ENCODE measurements at regions not wholly inside any gene's neighbourhood (a gene's known extent, or its start where the extent isn't known, plus 50 kb on each side); places are given as distances from the start of the nearest gene placed in this dataset.
"Not testable (repeated sequence)": the region's sequence is repeated elsewhere in the genome, so short reads cannot be mapped to it uniquely, and the experiment has no call there.

DNA sequence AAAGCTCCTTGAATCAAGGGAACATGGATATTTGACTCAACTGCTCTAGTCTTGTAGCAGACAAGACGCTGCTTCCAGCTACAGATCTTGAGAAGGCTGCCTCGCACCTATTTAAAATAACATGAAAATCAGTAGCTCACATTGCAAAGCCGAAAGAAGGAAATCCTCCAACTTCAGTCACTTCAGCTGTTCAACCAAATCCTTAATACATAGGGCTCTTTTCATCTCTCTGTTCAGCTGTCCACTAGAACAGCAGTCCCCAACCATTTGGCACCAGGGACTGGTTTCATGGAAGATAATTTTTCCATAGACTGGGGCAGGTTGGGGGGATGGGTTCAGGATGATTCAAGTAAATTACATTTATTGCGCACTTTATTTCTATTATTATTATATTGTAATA, 1116.0 kb upstream of the TMEM132C start:
- no peak overlapping the region for H3K27ac ChIP-seq (ENCODE audit: low read depth in 2 of 2, low read length in 2 of 2)
- H3K4me1 ChIP-seq (ENCODE audit: control insufficient read depth in 2 of 3, insufficient read depth in 2 of 3, low read depth in 1 of 3, low read length in 3 of 3): peaks cover 0 to 3% (median 0%) of the 10 kb centered on the region in 3 donors
- H3K36me3 ChIP-seq (ENCODE audit: control insufficient read depth in 2 of 3, insufficient read depth in 3 of 3, low read length in 3 of 3): no peaks in the 10 kb centered on the region
- DNase-seq: no peak
- H3K9me3 ChIP-seq (ENCODE audit: control insufficient read depth in 2 of 3, insufficient read depth in 1 of 3, low read length in 3 of 3): no peaks in the 10 kb centered on the region
- TF ChIP-seq, protein P1, sequence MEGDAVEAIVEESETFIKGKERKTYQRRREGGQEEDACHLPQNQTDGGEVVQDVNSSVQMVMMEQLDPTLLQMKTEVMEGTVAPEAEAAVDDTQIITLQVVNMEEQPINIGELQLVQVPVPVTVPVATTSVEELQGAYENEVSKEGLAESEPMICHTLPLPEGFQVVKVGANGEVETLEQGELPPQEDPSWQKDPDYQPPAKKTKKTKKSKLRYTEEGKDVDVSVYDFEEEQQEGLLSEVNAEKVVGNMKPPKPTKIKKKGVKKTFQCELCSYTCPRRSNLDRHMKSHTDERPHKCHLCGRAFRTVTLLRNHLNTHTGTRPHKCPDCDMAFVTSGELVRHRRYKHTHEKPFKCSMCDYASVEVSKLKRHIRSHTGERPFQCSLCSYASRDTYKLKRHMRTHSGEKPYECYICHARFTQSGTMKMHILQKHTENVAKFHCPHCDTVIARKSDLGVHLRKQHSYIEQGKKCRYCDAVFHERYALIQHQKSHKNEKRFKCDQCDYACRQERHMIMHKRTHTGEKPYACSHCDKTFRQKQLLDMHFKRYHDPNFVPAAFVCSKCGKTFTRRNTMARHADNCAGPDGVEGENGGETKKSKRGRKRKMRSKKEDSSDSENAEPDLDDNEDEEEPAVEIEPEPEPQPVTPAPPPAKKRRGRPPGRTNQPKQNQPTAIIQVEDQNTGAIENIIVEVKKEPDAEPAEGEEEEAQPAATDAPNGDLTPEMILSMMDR (IDR thresholded peaks at IDR 0.05; ENCODE audit: borderline replicate concordance, extremely low read depth, insufficient read depth): no peak
- H3K27me3 ChIP-seq (ENCODE audit: control insufficient read depth, insufficient read depth, low read length): no peaks in the 10 kb centered on the region
- H3K9ac ChIP-seq (ENCODE audit: low read length in 3 of 3): no peak overlapping the region
- intact Hi-C loops (cut with DNase I): no loop called here
- no peak overlapping the region for H3K4me3 ChIP-seq (ENCODE audit: low read length in 3 of 3)
- FAIRE-seq: no peak

DNA sequence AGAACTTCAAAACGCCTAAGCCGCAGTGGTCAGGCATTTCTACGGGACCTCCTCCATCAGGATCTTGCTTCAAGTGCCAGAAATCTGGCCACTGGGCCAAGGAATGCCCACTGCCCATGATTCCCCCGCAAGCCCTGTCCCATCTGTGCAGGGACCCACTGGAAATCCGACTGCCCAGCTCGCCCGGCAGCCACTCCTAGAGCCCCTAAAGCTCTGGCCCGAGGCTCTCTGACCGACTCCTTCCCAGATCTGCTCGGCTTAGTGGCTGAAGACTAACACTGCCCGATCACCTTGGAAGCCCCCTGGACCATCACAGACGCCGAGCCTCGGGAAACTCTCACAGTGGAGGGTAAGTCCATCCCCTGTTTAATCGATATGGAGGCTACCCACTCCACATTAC, 1113.0 kb upstream of the TMEM132C start:
- DNase-seq: no peak
- no peak overlapping the region for H3K27ac ChIP-seq (ENCODE audit: low read depth in 2 of 2, low read length in 2 of 2)
- intact Hi-C loops (cut with DNase I): no loop called here
- no peak overlapping the region for H3K4me3 ChIP-seq (ENCODE audit: low read length in 3 of 3)
- H3K4me1 ChIP-seq (ENCODE audit: control insufficient read depth in 2 of 3, insufficient read depth in 2 of 3, low read depth in 1 of 3, low read length in 3 of 3): no peaks in the 10 kb centered on the region
- TF ChIP-seq, protein P1 (IDR thresholded peaks at IDR 0.05; ENCODE audit: borderline replicate concordance, extremely low read depth, insufficient read depth): no peak
- no peaks in the 10 kb centered on the region for H3K27me3 ChIP-seq (ENCODE audit: control insufficient read depth, insufficient read depth, low read length)
- H3K36me3 ChIP-seq (ENCODE audit: control insufficient read depth in 2 of 3, insufficient read depth in 3 of 3, low read length in 3 of 3): no peaks in the 10 kb centered on the region
- no peak overlapping the region for H3K9ac ChIP-seq (ENCODE audit: low read length in 3 of 3)
- H3K9me3 ChIP-seq (ENCODE audit: control insufficient read depth in 2 of 3, insufficient read depth in 1 of 3, low read length in 3 of 3): no peaks in the 10 kb centered on the region
- no peak for FAIRE-seq

DNA sequence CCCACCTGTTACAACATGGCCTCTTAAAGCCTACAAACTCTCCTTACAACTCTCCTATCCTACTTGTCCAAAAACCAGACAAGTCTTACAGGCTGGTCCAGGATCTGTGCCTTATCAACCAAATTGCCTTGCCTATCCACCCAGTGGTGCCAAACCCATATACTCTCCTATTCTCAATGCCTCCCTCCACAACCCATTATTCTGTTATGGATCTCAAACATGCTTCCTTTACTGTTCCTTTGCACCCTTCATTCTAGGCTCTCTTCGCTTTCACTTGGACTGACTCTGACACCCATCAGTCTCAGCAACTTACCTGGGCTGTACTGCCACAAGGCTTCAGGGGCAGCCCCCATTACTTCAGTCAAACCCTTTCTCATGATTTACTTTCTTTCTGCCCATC, 1112.1 kb upstream of the TMEM132C start:
- H3K27ac ChIP-seq (ENCODE audit: low read depth in 2 of 2, low read length in 2 of 2); DNase-seq; FAIRE-seq; H3K4me1 ChIP-seq (ENCODE audit: control insufficient read depth in 2 of 3, insufficient read depth in 2 of 3, low read depth in 1 of 3, low read length in 3 of 3); H3K4me3 ChIP-seq (ENCODE audit: low read length in 3 of 3); intact Hi-C loops (cut with DNase I); H3K36me3 ChIP-seq (ENCODE audit: control insufficient read depth in 2 of 3, insufficient read depth in 3 of 3, low read length in 3 of 3); H3K9me3 ChIP-seq (ENCODE audit: control insufficient read depth in 2 of 3, insufficient read depth in 1 of 3, low read length in 3 of 3); H3K27me3 ChIP-seq (ENCODE audit: control insufficient read depth, insufficient read depth, low read length); H3K9ac ChIP-seq (ENCODE audit: low read length in 3 of 3): not testable (repeated sequence)

DNA sequence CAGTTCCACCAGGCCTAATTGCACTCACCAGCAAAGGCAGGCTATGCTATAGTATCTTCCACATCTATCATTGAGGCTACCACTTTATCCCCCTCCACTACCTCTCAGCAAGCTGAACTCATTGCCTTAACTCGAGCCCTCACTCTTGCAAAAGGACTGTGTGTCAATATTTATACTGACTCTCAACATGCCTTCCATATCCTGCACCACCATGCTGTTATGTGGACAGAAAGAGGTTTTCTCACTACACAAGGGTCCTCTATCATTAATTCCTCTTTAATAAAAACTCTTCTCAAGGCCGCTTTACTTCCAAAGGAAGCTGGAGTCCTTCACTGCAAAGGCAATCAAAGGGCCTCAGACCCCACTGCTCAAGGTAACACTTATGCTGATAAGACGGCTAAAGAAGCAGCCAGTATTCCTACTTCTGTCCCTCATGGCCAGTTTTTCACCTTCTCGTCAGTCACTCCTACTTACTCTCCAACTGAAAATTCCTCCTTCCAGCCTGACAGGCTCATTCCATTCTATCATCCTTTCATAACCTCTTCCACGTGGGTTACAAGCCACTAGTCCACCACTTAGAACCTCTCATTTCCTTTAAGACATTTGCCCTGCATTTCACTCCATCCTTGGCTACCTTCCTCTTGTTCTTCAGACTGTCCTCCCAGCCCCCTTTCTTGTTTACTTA, 1110.9 kb upstream of the TMEM132C start:
- H3K36me3 ChIP-seq (ENCODE audit: control insufficient read depth in 2 of 3, insufficient read depth in 3 of 3, low read length in 3 of 3); H3K9ac ChIP-seq (ENCODE audit: low read length in 3 of 3); H3K4me1 ChIP-seq (ENCODE audit: control insufficient read depth in 2 of 3, insufficient read depth in 2 of 3, low read depth in 1 of 3, low read length in 3 of 3); H3K27ac ChIP-seq (ENCODE audit: low read depth in 2 of 2, low read length in 2 of 2); FAIRE-seq; DNase-seq; H3K27me3 ChIP-seq (ENCODE audit: control insufficient read depth, insufficient read depth, low read length); intact Hi-C loops (cut with DNase I); H3K9me3 ChIP-seq (ENCODE audit: control insufficient read depth in 2 of 3, insufficient read depth in 1 of 3, low read length in 3 of 3); H3K4me3 ChIP-seq (ENCODE audit: low read length in 3 of 3): not testable (repeated sequence)

DNA sequence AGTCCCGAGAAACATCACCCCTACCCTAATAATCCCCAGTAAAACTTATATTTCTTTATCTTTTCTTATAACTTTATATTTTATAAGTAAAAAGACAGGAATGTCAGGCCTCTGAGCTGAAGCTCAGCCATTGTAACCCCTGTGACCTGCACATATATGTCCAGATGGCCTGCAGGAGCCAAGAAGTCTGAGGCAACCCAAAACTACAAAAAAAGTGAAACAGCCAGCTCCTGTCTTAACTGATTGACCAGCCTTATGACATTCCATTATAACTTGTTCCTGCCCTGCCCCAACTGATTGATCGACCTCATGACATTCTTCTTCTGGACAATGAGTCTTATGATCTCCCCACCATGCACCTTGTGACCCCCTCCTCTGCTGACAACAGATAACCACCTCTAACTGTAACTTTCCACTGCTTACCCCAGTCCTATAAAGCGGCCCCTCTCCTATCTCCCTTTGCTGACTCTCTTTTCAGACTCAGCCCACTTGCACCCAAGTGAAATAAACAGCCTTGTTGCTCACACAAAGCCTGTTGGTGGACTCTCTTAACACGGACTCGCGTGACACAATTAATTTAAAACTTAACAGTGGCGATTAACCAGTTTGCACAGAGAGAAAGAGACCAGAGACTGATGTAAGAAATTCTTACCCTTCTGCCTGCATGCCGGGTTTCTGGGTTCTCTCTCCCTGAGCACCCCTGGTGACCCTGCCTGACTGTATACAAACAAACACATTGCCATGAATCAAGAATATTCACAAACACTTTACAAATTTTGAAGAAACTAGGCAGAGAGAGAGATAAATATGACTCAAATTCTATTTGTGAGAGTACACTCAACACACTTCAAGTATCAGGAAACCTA, 1109.2 kb upstream of the TMEM132C start:
- FAIRE-seq; H3K4me3 ChIP-seq (ENCODE audit: low read length in 3 of 3); DNase-seq; H3K27ac ChIP-seq (ENCODE audit: low read depth in 2 of 2, low read length in 2 of 2); H3K36me3 ChIP-seq (ENCODE audit: control insufficient read depth in 2 of 3, insufficient read depth in 3 of 3, low read length in 3 of 3); H3K9me3 ChIP-seq (ENCODE audit: control insufficient read depth in 2 of 3, insufficient read depth in 1 of 3, low read length in 3 of 3); H3K9ac ChIP-seq (ENCODE audit: low read length in 3 of 3); H3K27me3 ChIP-seq (ENCODE audit: control insufficient read depth, insufficient read depth, low read length); H3K4me1 ChIP-seq (ENCODE audit: control insufficient read depth in 2 of 3, insufficient read depth in 2 of 3, low read depth in 1 of 3, low read length in 3 of 3); intact Hi-C loops (cut with DNase I): not testable (repeated sequence)
